LHCN-M2 (cell line): ENCODE measurements at regions not wholly inside any gene's neighbourhood (a gene's known extent, or its start where the extent isn't known, plus 50 kb on each side); places are given as distances from the start of the nearest gene placed in this dataset.

Experiments
- DNase-seq: peaks from one replicate; pipeline ENCODE4 v3.0.0-alpha.2; 2012; ENCODE audit warnings: low read depth

- DNase-seq: peak; percentile 26
Observed at GRCh38 chr20:39112178-39112743, 150.1 kb downstream of the DHX35 start.

- no peak for DNase-seq
Observed at GRCh38 chr20:39111359-39112177, 149.4 kb downstream of the DHX35 start.

GRCh38 chr20:39110819-39111136 is 148.6 kb downstream of the DHX35 start:
- no peak for DNase-seq

- DNase-seq: no peak
Observed at GRCh38 chr20:39109933-39110818, 148.0 kb downstream of the DHX35 start.

- peak; percentile 5 for DNase-seq
Observed at GRCh38 chr20:39108746-39109145, 146.6 kb downstream of the DHX35 start.

- DNase-seq: no peak
Observed at GRCh38 chr20:39107741-39108140, 145.6 kb downstream of the DHX35 start.

GRCh38 chr20:39106791-39107190 is 144.6 kb downstream of the DHX35 start:
- DNase-seq: peak; percentile 11

- DNase-seq: no peak
Observed at GRCh38 chr20:39105551-39105950, 143.4 kb downstream of the DHX35 start.

- DNase-seq: no peak
Observed at GRCh38 chr20:39103732-39104131, 141.6 kb downstream of the DHX35 start.

GRCh38 chr20:39103305-39103704 is 141.2 kb downstream of the DHX35 start:
- DNase-seq: no peak

- DNase-seq: no peak
Observed at GRCh38 chr20:39101895-39102294, 139.8 kb downstream of the DHX35 start.

- no peak for DNase-seq
Observed at GRCh38 chr20:39100691-39101090, 138.5 kb downstream of the DHX35 start.

- DNase-seq: no peak
Observed at GRCh38 chr20:39097889-39098288, 135.7 kb downstream of the DHX35 start.

GRCh38 chr20:39095870-39096269 is 133.7 kb downstream of the DHX35 start:
- DNase-seq: no peak

GRCh38 chr20:39094391-39094790 is 132.2 kb downstream of the DHX35 start:
- DNase-seq: no peak

GRCh38 chr20:39092733-39093410 is 130.7 kb downstream of the DHX35 start:
- DNase-seq: no peak

- DNase-seq: no peak
Observed at GRCh38 chr20:39090906-39091305, 128.8 kb downstream of the DHX35 start.

GRCh38 chr20:39089797-39090196 is 127.7 kb downstream of the DHX35 start:
- no peak for DNase-seq
